A549 (cell line): ENCODE measurements at regions not wholly inside any gene's neighbourhood (a gene's known extent, or its start where the extent isn't known, plus 50 kb on each side); places are given as distances from the start of the nearest gene placed in this dataset.

ENCODE experiments used
- ATAC-seq, 2 experiments: fragments of 200-7000 bp in 1 of 2; fragments of >200 bp in 1 of 2; cut with Nextera tagmentation in 1 of 2; cut with Tn5 transposase in 1 of 2; 3 replicates each; pipeline versions ENCODE4 v1.8.0 to v1.9.1; 2018 to 2020; ENCODE audit warnings: mild to moderate bottlenecking in 1 of 2, moderate library complexity in 1 of 2
- CTCF ChIA-PET: fragments of 300-600 bp; sonication (Branson Sonifier 250); formaldehyde crosslinking; extraction: SDS; loops from one replicate; lab custom pipeline; 2021; ENCODE audit warnings: antibody characterized with exemption, inconsistent platforms; lab: Yijun Ruan, JAX
- POLR2A ChIA-PET: fragments of 350-600 bp; formaldehyde crosslinking; extraction: SDS; loops from one replicate; lab custom pipeline; 2021; ENCODE audit warnings: antibody characterized with exemption, inconsistent platforms; lab: Yijun Ruan, JAX
- DNase-seq, 2 experiments: peaks; one replicate each; pipeline versions ENCODE4 v3.0.0 to v3.0.0-alpha.2; 2011 to 2016; ENCODE audit warnings: low read depth in 1 of 2, low spot score in 1 of 2
- FAIRE-seq: peaks from 2 replicates; lab custom pipeline; 2011; peaks lifted over from hg19 to GRCh38; lab: Jason Lieb, UNC
- H3K27ac ChIP-seq, 2 experiments: fragments of >200 bp; sonication (Bioruptor Twin); formaldehyde crosslinking; 3 replicates each; pipeline ENCODE4 v1.5.1; 2016 to 2017
- H3K4me1 ChIP-seq: fragments of >200 bp; sonication (Bioruptor Twin); formaldehyde crosslinking; 3 replicates; pipeline ENCODE4 v1.6.1; 2016
- H3K4me2 ChIP-seq: fragments of >200 bp; sonication (Bioruptor Twin); formaldehyde crosslinking; 3 replicates; pipeline ENCODE4 v1.6.1; 2016
- H3K4me3 ChIP-seq: fragments of >200 bp; sonication (Bioruptor Twin); formaldehyde crosslinking; 3 replicates; pipeline ENCODE4 v1.5.1; 2016
- H3K9me3 ChIP-seq: fragments of >200 bp; sonication (Bioruptor Twin); formaldehyde crosslinking; 3 replicates; pipeline ENCODE4 v1.6.1; 2016
- BHLHE40 ChIP-seq: IDR thresholded peaks from 2 replicates; pipeline ENCODE4 v1.6.1; 2012; ENCODE audit warnings: low read depth, low read length, inconsistent platforms
- CBX8 ChIP-seq: fragments of 200-600 bp; sonication (generic); IDR thresholded peaks from 2 replicates; pipeline ENCODE4 v1.6.1; 2016
- CEBPB ChIP-seq, 2 experiments: fragments of >200 bp in 1 of 2; sonication (Bioruptor Twin) in 1 of 2; formaldehyde crosslinking in 1 of 2; IDR thresholded peaks; 2 replicates each; pipeline ENCODE4 v1.6.1; 2012 to 2016
- CHD2 ChIP-seq: fragments of 150-350 bp; IDR thresholded peaks from 2 replicates; pipeline ENCODE4 v1.6.1; 2014; ENCODE audit warnings: low read length; ENCODE audit not compliant: partially characterized antibody
- EHF ChIP-seq: fragments of 250-450 bp; sonication (Bioruptor Pico); IDR thresholded peaks from 2 replicates; pipeline ENCODE4 v1.5.0; 2020; ENCODE audit warnings: mild to moderate bottlenecking
- EP300 ChIP-seq, 2 experiments: fragments of >200 bp; sonication (Bioruptor Twin); formaldehyde crosslinking; IDR thresholded peaks; 2 replicates in 1 of 2; 3 replicates in 1 of 2; pipeline ENCODE4 v1.6.1; 2016 to 2017
- FOSB ChIP-seq: fragments of 250-450 bp; sonication (Bioruptor Pico); IDR thresholded peaks from 2 replicates; pipeline ENCODE4 v1.5.0; 2020; ENCODE audit warnings: mild to moderate bottlenecking, moderate library complexity
- FOXS1 ChIP-seq: fragments of 250-450 bp; sonication (Bioruptor Pico); IDR thresholded peaks from 2 replicates; pipeline ENCODE4 v1.5.0; 2020; ENCODE audit warnings: mild to moderate bottlenecking, moderate library complexity
- GATA3 ChIP-seq: IDR thresholded peaks from 2 replicates; pipeline ENCODE4 v1.6.1; 2012; ENCODE audit warnings: borderline replicate concordance
- HES2 ChIP-seq: fragments of >200 bp; sonication (Bioruptor Twin); formaldehyde crosslinking; IDR thresholded peaks from 2 replicates; pipeline ENCODE4 v1.6.1; 2016
- HMGXB4 ChIP-seq: fragments of 250-450 bp; sonication (Bioruptor Pico); IDR thresholded peaks from 2 replicates; pipeline ENCODE4 v1.5.0; 2021; ENCODE audit warnings: mild to moderate bottlenecking, moderate library complexity, borderline replicate concordance
- HOXB5 ChIP-seq: fragments of 250-450 bp; sonication (Bioruptor Pico); IDR thresholded peaks from 2 replicates; pipeline ENCODE4 v1.5.0; 2020; ENCODE audit warnings: mild to moderate bottlenecking, moderate library complexity
- JUN ChIP-seq, 2 experiments: fragments of >200 bp; sonication (Bioruptor Twin); formaldehyde crosslinking; IDR thresholded peaks; 2 replicates in 1 of 2; 3 replicates in 1 of 2; pipeline ENCODE4 v1.6.1; 2016 to 2017
- MAZ ChIP-seq: fragments of 150-350 bp; IDR thresholded peaks from 2 replicates; pipeline ENCODE4 v1.6.1; 2014; ENCODE audit warnings: antibody characterized with exemption, low read depth, low read length, borderline replicate concordance
- PHF8 ChIP-seq: fragments of 200-600 bp; sonication (generic); IDR thresholded peaks from 2 replicates; pipeline ENCODE4 v1.6.1; 2016; ENCODE audit warnings: low read depth, mild to moderate bottlenecking, antibody characterized with exemption, moderate library complexity, borderline replicate concordance
- POLR2A ChIP-seq: IDR thresholded peaks from 2 replicates; pipeline ENCODE4 v1.6.1; 2012; ENCODE audit warnings: mild to moderate bottlenecking, low read length
- RCOR1 ChIP-seq: fragments of 150-350 bp; IDR thresholded peaks from 2 replicates; pipeline ENCODE4 v1.6.1; 2014; ENCODE audit warnings: antibody characterized with exemption, low read length, low read depth
- RNF2 ChIP-seq: fragments of 200-600 bp; sonication (generic); IDR thresholded peaks from 2 replicates; pipeline ENCODE4 v1.6.1; 2016; ENCODE audit warnings: low read depth, mild to moderate bottlenecking, antibody characterized with exemption, moderate library complexity, borderline replicate concordance
- TP53 ChIP-seq: fragments of 250-450 bp; sonication (Bioruptor Pico); IDR thresholded peaks from 2 replicates; pipeline ENCODE4 v1.5.0; 2021; ENCODE audit warnings: mild to moderate bottlenecking, moderate library complexity
- ZFP36 ChIP-seq: fragments of 450-650 bp; IDR thresholded peaks from 2 replicates; pipeline ENCODE4 v1.6.1; 2014; ENCODE audit warnings: borderline replicate concordance; ENCODE audit not compliant: partially characterized antibody
- WGBS: methylation state at CpG from one replicate; pipeline ENCODE4 v1.1.6; 2017; ENCODE audit errors: missing lambda C conversion rate; 5-methylcytosine and 5-hydroxymethylcytosine counted together
- TF ChIP-seq, protein P1 (sequence below): IDR thresholded peaks from 2 replicates; pipeline ENCODE4 v1.6.1; 2012; ENCODE audit warnings: low read depth, borderline replicate concordance
- TF ChIP-seq, protein P2 (sequence below): fragments of 150-350 bp; IDR thresholded peaks from 2 replicates; pipeline ENCODE4 v1.6.1; 2014; ENCODE audit warnings: low read depth, mild to moderate bottlenecking, low read length
- TF ChIP-seq, protein P3 (sequence below): fragments of >200 bp; sonication (Bioruptor Twin); formaldehyde crosslinking; IDR thresholded peaks from 3 replicates; pipeline ENCODE4 v1.6.1; 2016

- no peak for TF ChIP-seq GATA3
- no peak for TF ChIP-seq TP53
- no peak for TF ChIP-seq CBX8
- TF ChIP-seq PHF8: no peak
- no peak for TF ChIP-seq RNF2
- TF ChIP-seq FOSB (CRISPR knock-in tag): no peak
- no peak for TF ChIP-seq RCOR1
- no peak for TF ChIP-seq CHD2
- TF ChIP-seq MAZ: no peak
- TF ChIP-seq, protein P1, sequence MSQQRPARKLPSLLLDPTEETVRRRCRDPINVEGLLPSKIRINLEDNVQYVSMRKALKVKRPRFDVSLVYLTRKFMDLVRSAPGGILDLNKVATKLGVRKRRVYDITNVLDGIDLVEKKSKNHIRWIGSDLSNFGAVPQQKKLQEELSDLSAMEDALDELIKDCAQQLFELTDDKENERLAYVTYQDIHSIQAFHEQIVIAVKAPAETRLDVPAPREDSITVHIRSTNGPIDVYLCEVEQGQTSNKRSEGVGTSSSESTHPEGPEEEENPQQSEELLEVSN: no peak
- no peak for TF ChIP-seq POLR2A
- no peak for TF ChIP-seq ZFP36
- TF ChIP-seq FOXS1 (CRISPR knock-in tag): no peak
- 70% methylated on average over 3 of the region's 3 CpGs for WGBS
- DNase-seq (no peak), FAIRE-seq (no peak), ATAC-seq (no peak)
- Histone ChIP-seq H3K4me1 (no peaks in the 10 kb centered on the region), H3K4me2 (no peak overlapping the region), H3K9me3 (no peaks in the 10 kb centered on the region), H3K27ac (no peak overlapping the region), H3K4me3 (no peak overlapping the region)
- ChIA-PET POLR2A (no interaction called here), CTCF (no interaction called here)
Measured at GRCh38 chr4:108483650-108484049, 136.7 kb upstream of the RPL34 start.

DNA sequence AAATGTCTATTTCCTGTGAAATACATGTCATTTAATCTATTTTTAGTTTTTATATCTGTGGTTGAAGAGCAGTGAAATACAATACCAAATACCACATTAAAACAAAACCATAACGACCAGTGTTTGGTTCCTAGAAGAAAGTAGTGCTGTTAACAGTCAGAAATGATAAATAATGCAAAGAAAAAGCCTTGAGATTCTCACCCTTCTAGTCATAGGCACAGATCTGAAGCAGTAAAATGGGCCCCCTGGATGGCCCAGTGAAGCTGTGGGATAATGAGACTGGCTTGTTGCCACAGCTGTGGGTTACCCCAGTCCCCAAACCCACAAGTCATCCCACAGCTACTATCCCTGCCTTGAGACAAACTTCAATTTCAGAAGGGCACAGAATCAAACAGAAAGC lies 137.3 kb upstream of the RPL34 start:
- CTCF ChIA-PET: no interaction called here
- Histone ChIP-seq H3K9me3 (no peaks in the 10 kb centered on the region), H3K27ac (no peak overlapping the region), H3K4me2 (no peak overlapping the region), H3K4me1 (no peaks in the 10 kb centered on the region), H3K4me3 (no peak overlapping the region)
- no peak for TF ChIP-seq HES2
- TF ChIP-seq HOXB5 (CRISPR knock-in tag): no peak
- TF ChIP-seq BHLHE40: no peak
- no peak for TF ChIP-seq CEBPB (IDR thresholded peaks at IDR 0.05)
- no peak for TF ChIP-seq EHF (CRISPR knock-in tag)
- TF ChIP-seq HMGXB4: no peak
- no peak for TF ChIP-seq GATA3
- no peak for TF ChIP-seq FOSB (CRISPR knock-in tag)
- no peak for TF ChIP-seq PHF8
- TF ChIP-seq TP53: no peak
- TF ChIP-seq, protein P2, sequence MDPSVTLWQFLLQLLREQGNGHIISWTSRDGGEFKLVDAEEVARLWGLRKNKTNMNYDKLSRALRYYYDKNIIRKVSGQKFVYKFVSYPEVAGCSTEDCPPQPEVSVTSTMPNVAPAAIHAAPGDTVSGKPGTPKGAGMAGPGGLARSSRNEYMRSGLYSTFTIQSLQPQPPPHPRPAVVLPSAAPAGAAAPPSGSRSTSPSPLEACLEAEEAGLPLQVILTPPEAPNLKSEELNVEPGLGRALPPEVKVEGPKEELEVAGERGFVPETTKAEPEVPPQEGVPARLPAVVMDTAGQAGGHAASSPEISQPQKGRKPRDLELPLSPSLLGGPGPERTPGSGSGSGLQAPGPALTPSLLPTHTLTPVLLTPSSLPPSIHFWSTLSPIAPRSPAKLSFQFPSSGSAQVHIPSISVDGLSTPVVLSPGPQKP: no peak
- no peak for TF ChIP-seq EP300 (IDR thresholded peaks at IDR 0.05)
- TF ChIP-seq, protein P3, sequence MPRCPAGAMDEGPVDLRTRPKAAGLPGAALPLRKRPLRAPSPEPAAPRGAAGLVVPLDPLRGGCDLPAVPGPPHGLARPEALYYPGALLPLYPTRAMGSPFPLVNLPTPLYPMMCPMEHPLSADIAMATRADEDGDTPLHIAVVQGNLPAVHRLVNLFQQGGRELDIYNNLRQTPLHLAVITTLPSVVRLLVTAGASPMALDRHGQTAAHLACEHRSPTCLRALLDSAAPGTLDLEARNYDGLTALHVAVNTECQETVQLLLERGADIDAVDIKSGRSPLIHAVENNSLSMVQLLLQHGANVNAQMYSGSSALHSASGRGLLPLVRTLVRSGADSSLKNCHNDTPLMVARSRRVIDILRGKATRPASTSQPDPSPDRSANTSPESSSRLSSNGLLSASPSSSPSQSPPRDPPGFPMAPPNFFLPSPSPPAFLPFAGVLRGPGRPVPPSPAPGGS: no peak
- TF ChIP-seq JUN (IDR thresholded peaks at IDR 0.05): no peak
- no peak for ATAC-seq
- no peak for FAIRE-seq
- 0% methylated on average over 1 of the region's 1 CpG for WGBS
- POLR2A ChIA-PET: no interaction called here
- DNase-seq: no peak
